ENCODE measurements at regions not wholly inside any gene's neighbourhood (a gene's known extent, or its start where the extent isn't known, plus 50 kb on each side); places are given as distances from the start of the nearest gene placed in this dataset.

GRCh38 chr1:55418208-55419000 lies 203.2 kb upstream of the USP24 start:
- DNase-seq = no peak

GRCh38 chr1:55416164-55416842 lies 201.1 kb upstream of the USP24 start:
- no peak for DNase-seq

GRCh38 chr1:55413286-55413685 lies 198.1 kb upstream of the USP24 start:
- DNase-seq = no peak

GRCh38 chr1:55412060-55412459 lies 196.9 kb upstream of the USP24 start:
- DNase-seq = no peak

GRCh38 chr1:55402671-55403464 lies 187.7 kb upstream of the USP24 start:
- DNase-seq = no peak

- no peak for DNase-seq
Measured at GRCh38 chr1:55402142-55402541, 187.0 kb upstream of the USP24 start.

GRCh38 chr1:55400508-55400907 lies 185.3 kb upstream of the USP24 start:
- DNase-seq = no peak

- no peak for DNase-seq
Measured at GRCh38 chr1:55399346-55399745, 184.2 kb upstream of the USP24 start.

GRCh38 chr1:55396381-55396891 lies 181.3 kb upstream of the USP24 start:
- DNase-seq = no peak

- DNase-seq = no peak
Measured at GRCh38 chr1:55388960-55389359, 173.8 kb upstream of the USP24 start.

- DNase-seq = no peak
Measured at GRCh38 chr1:55387145-55387544, 172.0 kb upstream of the USP24 start.

GRCh38 chr1:55386456-55386855 lies 171.3 kb upstream of the USP24 start:
- no peak for DNase-seq

- DNase-seq = no peak
Measured at GRCh38 chr1:55385402-55386018, 170.3 kb upstream of the USP24 start.

GRCh38 chr1:55384637-55385036 lies 169.5 kb upstream of the USP24 start:
- DNase-seq = no peak

- DNase-seq = no peak
Measured at GRCh38 chr1:55382806-55383305, 167.7 kb upstream of the USP24 start.

- DNase-seq = no peak
Measured at GRCh38 chr1:55381983-55382382, 166.8 kb upstream of the USP24 start.

GRCh38 chr1:55381491-55381890 lies 166.3 kb upstream of the USP24 start:
- no peak for DNase-seq

GRCh38 chr1:55380355-55380970 lies 165.3 kb upstream of the USP24 start:
- no peak for DNase-seq

GRCh38 chr1:55378582-55378981 lies 163.4 kb upstream of the USP24 start:
- DNase-seq = no peak

- DNase-seq = no peak
Measured at GRCh38 chr1:55376897-55377296, 161.7 kb upstream of the USP24 start.

- DNase-seq = no peak
Measured at GRCh38 chr1:55375617-55376258, 160.6 kb upstream of the USP24 start.

Data from effector CD8-positive, alpha-beta T cell (primary cell).